Peyer's patch (tissue), 4 donors: ENCODE measurements at regions not wholly inside any gene's neighbourhood (a gene's known extent, or its start where the extent isn't known, plus 50 kb on each side); places are given as distances from the start of the nearest gene placed in this dataset.
"Not testable (repeated sequence)": the region's sequence is repeated elsewhere in the genome, so short reads cannot be mapped to it uniquely, and the experiment has no call there.

Source experiments
- CTCF ChIP-seq, 6 experiments: fragments of 450-650 bp in 4 of 6; fragments of 200-600 bp in 2 of 6; sonication (generic) in 1 of 6; IDR thresholded peaks; one replicate each; pipeline ENCODE4 v1.5.1; 2017 to 2019; ENCODE audit warnings: antibody characterized with exemption in 6 of 6, mild to moderate bottlenecking in 3 of 6, moderate library complexity in 1 of 6
- POLR2A ChIP-seq, 2 donors: fragments of 450-650 bp; IDR thresholded peaks; one replicate each; pipeline ENCODE4 v1.5.1; 2017; ENCODE audit warnings: antibody characterized with exemption in 2 of 2, mild to moderate bottlenecking in 2 of 2, moderate library complexity in 2 of 2

GRCh38 chr2:216981951-216982350 is 122.1 kb upstream of the TNP1 start:
- TF ChIP-seq POLR2A, CTCF (IDR thresholded peaks at IDR 0.05): not testable (repeated sequence)
